Keratinocyte (primary cell): ENCODE measurements at regions not wholly inside any gene's neighbourhood (a gene's known extent, or its start where the extent isn't known, plus 50 kb on each side); places are given as distances from the start of the nearest gene placed in this dataset.

ENCODE experiments used
- DNase-seq: peaks from one replicate; pipeline ENCODE4 v3.0.0-alpha.2; 2011; ENCODE audit warnings: low read depth, missing footprints, low spot score
- FAIRE-seq: peaks from 2 replicates; lab custom pipeline; 2011; peaks lifted over from hg19 to GRCh38; lab: Jason Lieb, UNC
- H2AFZ ChIP-seq: 2 replicates; pipeline ENCODE4 v1.6.0; 2012; ENCODE audit warnings: low read length, control low read depth, inconsistent platforms; ENCODE audit not compliant: control insufficient read depth
- H3K27ac ChIP-seq: 2 replicates; pipeline ENCODE4 v1.5.1; 2011; ENCODE audit warnings: low read length; ENCODE audit not compliant: control insufficient read depth, insufficient read depth
- H3K27me3 ChIP-seq: 3 replicates; pipeline ENCODE4 v1.6.0; 2011; ENCODE audit warnings: low read length; ENCODE audit not compliant: control insufficient read depth, insufficient read depth; ENCODE audit errors: extremely low read depth
- H3K36me3 ChIP-seq, 2 experiments: 2 replicates in 1 of 2; 3 replicates in 1 of 2; pipeline ENCODE4 v1.5.1; 2011; ENCODE audit warnings: low read length in 2 of 2, mild to moderate bottlenecking in 1 of 2; ENCODE audit not compliant: control insufficient read depth in 2 of 2, insufficient read depth in 2 of 2; ENCODE audit errors: extremely low read depth in 1 of 2
- H3K4me1 ChIP-seq: 3 replicates; pipeline ENCODE4 v1.5.1; 2011; ENCODE audit warnings: low read length; ENCODE audit not compliant: control insufficient read depth, insufficient read depth; ENCODE audit errors: extremely low read depth
- H3K4me2 ChIP-seq: 3 replicates; pipeline ENCODE4 v1.6.0; 2011; ENCODE audit warnings: low read depth, low read length; ENCODE audit not compliant: control insufficient read depth, insufficient read depth; ENCODE audit errors: extremely low read depth
- H3K4me3 ChIP-seq, 3 experiments: fragments of 200-600 bp in 1 of 3; sonication (generic) in 1 of 3; 2 replicates in 2 of 3; 3 replicates in 1 of 3; pipeline ENCODE4 v1.5.1; 2011 to 2016; ENCODE audit warnings: low read length in 3 of 3, mild to moderate bottlenecking in 3 of 3, control low read depth in 2 of 3, inconsistent platforms in 1 of 3, low read depth in 1 of 3, mixed read lengths in 1 of 3, mixed run types in 1 of 3, moderate library complexity in 1 of 3; ENCODE audit not compliant: control insufficient read depth in 2 of 3, insufficient read depth in 2 of 3; ENCODE audit errors: extremely low read depth in 1 of 3
- H3K79me2 ChIP-seq: 2 replicates; pipeline ENCODE4 v1.6.0; 2012; ENCODE audit warnings: low read length; ENCODE audit not compliant: control insufficient read depth, insufficient read depth
- H3K9ac ChIP-seq: 3 replicates; pipeline ENCODE4 v1.6.0; 2011; ENCODE audit warnings: low read length; ENCODE audit not compliant: control insufficient read depth, insufficient read depth; ENCODE audit errors: extremely low read depth
- H3K9me1 ChIP-seq: 3 replicates; pipeline ENCODE4 v1.6.0; 2011; ENCODE audit warnings: low read length; ENCODE audit not compliant: control insufficient read depth, insufficient read depth; ENCODE audit errors: extremely low read depth
- H3K9me3 ChIP-seq: 2 replicates; pipeline ENCODE4 v1.5.1; 2012; ENCODE audit warnings: low read depth, low read length; ENCODE audit not compliant: control insufficient read depth
- H4K20me1 ChIP-seq: 3 replicates; pipeline ENCODE4 v1.6.0; 2011; ENCODE audit warnings: low read length; ENCODE audit not compliant: control insufficient read depth, insufficient read depth; ENCODE audit errors: extremely low read depth
- EZH2 ChIP-seq: IDR thresholded peaks from one replicate; pipeline ENCODE4 v1.6.1; 2012; ENCODE audit warnings: inconsistent platforms, mild to moderate bottlenecking, low read length, moderate library complexity
- dilution Hi-C: fragments of 300-500 bp; cut with MboI; formaldehyde crosslinking; loops from one replicate; pipeline ENCODE4 v1.7.0; 2020; ENCODE audit warnings: low sequenced_read_pairs; ENCODE audit not compliant: extremely low pct_ligation_motif_present
- TF ChIP-seq, protein P1 (sequence below), 3 experiments: IDR thresholded peaks in 1 of 3; conservative IDR thresholded peaks in 1 of 3; optimal IDR thresholded peaks in 1 of 3; 2 replicates in 2 of 3; 3 replicates in 1 of 3; pipeline versions ENCODE3 to v1.5.1; 2011; ENCODE audit warnings: low read length in 3 of 3, mild to moderate bottlenecking in 3 of 3, moderate library complexity in 2 of 3, control low read depth in 1 of 3, inconsistent platforms in 1 of 3; ENCODE audit not compliant: insufficient read depth in 2 of 3; ENCODE audit errors: extremely low read depth in 1 of 3

DNA sequence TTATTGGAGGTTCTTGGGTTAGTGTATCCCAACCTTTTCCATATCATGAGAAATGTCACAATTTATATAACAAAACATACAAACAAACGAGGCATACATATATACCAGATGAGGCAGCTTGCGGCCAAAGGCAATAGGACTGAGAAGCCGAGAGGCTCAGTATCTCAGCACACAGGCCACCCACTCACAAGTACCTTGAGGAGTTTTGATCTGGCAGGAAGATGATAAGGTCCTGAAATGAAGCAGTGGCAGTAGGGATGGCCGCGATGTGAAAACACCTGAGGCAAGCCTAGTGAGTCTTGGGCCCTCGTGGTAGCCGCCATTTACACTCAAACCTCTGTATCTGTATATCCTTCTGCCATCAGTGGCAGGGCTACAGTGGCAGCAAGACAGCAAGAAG, 55.3 kb upstream of the PRPS1 start:
- Histone ChIP-seq H3K9me3 (peaks cover 3% of the 10 kb centered on the region), H3K4me2 (no peak overlapping the region), H4K20me1 (no peaks in the 10 kb centered on the region), H3K27me3 (no peaks in the 10 kb centered on the region), H3K4me3 (no peak overlapping the region), H3K27ac (no peak overlapping the region), H3K4me1 (peaks cover 4% of the 10 kb centered on the region), H3K9me1 (no peaks in the 10 kb centered on the region), H3K9ac (no peak overlapping the region), H3K79me2 (no peaks in the 10 kb centered on the region), H3K36me3 (no peaks in the 10 kb centered on the region), H2AFZ (no peak overlapping the region)
- FAIRE-seq (no peak), DNase-seq (no peak)
- TF ChIP-seq, protein P1, sequence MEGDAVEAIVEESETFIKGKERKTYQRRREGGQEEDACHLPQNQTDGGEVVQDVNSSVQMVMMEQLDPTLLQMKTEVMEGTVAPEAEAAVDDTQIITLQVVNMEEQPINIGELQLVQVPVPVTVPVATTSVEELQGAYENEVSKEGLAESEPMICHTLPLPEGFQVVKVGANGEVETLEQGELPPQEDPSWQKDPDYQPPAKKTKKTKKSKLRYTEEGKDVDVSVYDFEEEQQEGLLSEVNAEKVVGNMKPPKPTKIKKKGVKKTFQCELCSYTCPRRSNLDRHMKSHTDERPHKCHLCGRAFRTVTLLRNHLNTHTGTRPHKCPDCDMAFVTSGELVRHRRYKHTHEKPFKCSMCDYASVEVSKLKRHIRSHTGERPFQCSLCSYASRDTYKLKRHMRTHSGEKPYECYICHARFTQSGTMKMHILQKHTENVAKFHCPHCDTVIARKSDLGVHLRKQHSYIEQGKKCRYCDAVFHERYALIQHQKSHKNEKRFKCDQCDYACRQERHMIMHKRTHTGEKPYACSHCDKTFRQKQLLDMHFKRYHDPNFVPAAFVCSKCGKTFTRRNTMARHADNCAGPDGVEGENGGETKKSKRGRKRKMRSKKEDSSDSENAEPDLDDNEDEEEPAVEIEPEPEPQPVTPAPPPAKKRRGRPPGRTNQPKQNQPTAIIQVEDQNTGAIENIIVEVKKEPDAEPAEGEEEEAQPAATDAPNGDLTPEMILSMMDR (optimal IDR thresholded peaks at IDR 0.05 in 1 of 3, IDR thresholded peaks at IDR 0.05 in 1 of 3, conservative IDR thresholded peaks at IDR 0.05 in 1 of 3; ENCODE audit: extremely low read depth in 1 of 3, insufficient read depth in 2 of 3, low read length in 3 of 3), result no peak
- no peak for TF ChIP-seq EZH2
- dilution Hi-C loops, result no loop called here

DNA sequence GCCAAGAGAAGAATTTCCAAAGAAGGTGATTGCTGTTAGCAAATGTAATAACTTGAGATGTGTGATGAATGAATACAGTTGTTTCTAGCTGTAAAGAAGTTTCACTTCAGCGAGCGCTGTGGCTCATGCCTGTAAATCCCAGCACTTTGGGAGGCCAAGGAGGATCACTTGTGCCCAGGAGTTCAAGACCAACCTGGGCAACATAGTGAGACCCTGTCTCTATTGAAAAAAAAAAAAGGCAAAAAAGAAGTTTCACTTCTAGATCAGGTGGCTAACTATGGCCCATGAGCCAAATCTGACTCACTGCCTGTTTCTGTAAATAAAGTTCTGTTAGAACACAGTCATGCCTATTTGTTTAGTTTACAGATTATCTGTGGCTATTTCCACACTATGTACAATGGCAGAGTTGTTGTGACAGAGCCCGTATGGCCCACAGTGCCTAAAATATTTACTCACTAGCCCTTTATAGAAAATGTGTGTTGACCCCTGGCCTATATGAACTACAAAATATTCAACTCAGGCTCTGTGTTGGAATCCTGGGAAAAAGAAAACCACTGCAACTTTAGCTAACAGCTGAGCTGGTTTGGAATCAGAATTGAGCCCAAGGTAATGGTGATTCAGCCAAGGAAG, 54.1 kb upstream of the PRPS1 start:
- Histone ChIP-seq H4K20me1 (no peaks in the 10 kb centered on the region), H3K9me3 (peaks cover 3% of the 10 kb centered on the region), H3K79me2 (no peaks in the 10 kb centered on the region), H3K4me3 (no peak overlapping the region), H3K4me1 (peaks cover 4% of the 10 kb centered on the region), H3K9me1 (no peaks in the 10 kb centered on the region), H3K4me2 (no peak overlapping the region), H2AFZ (no peak overlapping the region), H3K36me3 (no peaks in the 10 kb centered on the region), H3K9ac (no peak overlapping the region), H3K27ac (peak overlapping the region; percentile 33), H3K27me3 (no peaks in the 10 kb centered on the region)
- no peak for FAIRE-seq
- dilution Hi-C loops, result no loop called here
- TF ChIP-seq, protein P1 (optimal IDR thresholded peaks at IDR 0.05 in 1 of 3, IDR thresholded peaks at IDR 0.05 in 1 of 3, conservative IDR thresholded peaks at IDR 0.05 in 1 of 3; ENCODE audit: extremely low read depth in 1 of 3, insufficient read depth in 2 of 3, low read length in 3 of 3), result no peak
- no peak for TF ChIP-seq EZH2
- DNase-seq, result no peak
